Mammary epithelial cell (primary cell): ENCODE measurements at regions not wholly inside any gene's neighbourhood (a gene's known extent, or its start where the extent isn't known, plus 50 kb on each side); places are given as distances from the start of the nearest gene placed in this dataset.

ENCODE experiments used
- CTCF ChIP-seq, 2 donors: IDR thresholded peaks in 1 of 2; conservative IDR thresholded peaks in 1 of 2; 2 replicates each; pipeline ENCODE4 v1.5.1; 2011 to 2012; ENCODE audit warnings: inconsistent platforms in 2 of 2, low read length in 2 of 2, mild to moderate bottlenecking in 2 of 2, control low read depth in 1 of 2, low read depth in 1 of 2; ENCODE audit not compliant: insufficient read depth in 1 of 2; ENCODE audit errors: extremely low read depth in 1 of 2
- EZH2 ChIP-seq: IDR thresholded peaks from 2 replicates; pipeline ENCODE4 v1.6.1; 2012; ENCODE audit warnings: low read length, inconsistent platforms, borderline replicate concordance

GRCh38 chr10:83925133-83925532 lies 214.2 kb upstream of the GHITM start:
- TF ChIP-seq CTCF (conservative IDR thresholded peaks at IDR 0.05 in 1 of 2, IDR thresholded peaks at IDR 0.05 in 1 of 2; ENCODE audit: extremely low read depth in 1 of 2, insufficient read depth in 1 of 2, low read depth in 1 of 2, low read length in 2 of 2) (no peak), EZH2 (no peak)
